GM18498 (cell line): ENCODE measurements at regions not wholly inside any gene's neighbourhood (a gene's known extent, or its start where the extent isn't known, plus 50 kb on each side); places are given as distances from the start of the nearest gene placed in this dataset.
"Not testable (repeated sequence)": the region's sequence is repeated elsewhere in the genome, so short reads cannot be mapped to it uniquely, and the experiment has no call there.

Experiments
- ATAC-seq: cut with Tn5 transposase; IDR thresholded peaks from one replicate; pipeline ENCODE4 v1.9.1; 2021; ENCODE audit warnings: mild to moderate bottlenecking, moderate library complexity; ENCODE audit not compliant: unreplicated experiment

GRCh38 chr2:22375096-22375495 is 1009.9 kb upstream of the KLHL29 start:
- ATAC-seq, result no peak

GRCh38 chr2:22377268-22377667 is 1007.7 kb upstream of the KLHL29 start:
- no peak for ATAC-seq

GRCh38 chr2:22382479-22383169 is 1002.4 kb upstream of the KLHL29 start:
- no peak for ATAC-seq

- ATAC-seq, result no peak
These were observed 987.1 kb upstream of the KLHL29 start for GRCh38 chr2:22397847-22398246.

GRCh38 chr2:22403748-22404147 is 981.2 kb upstream of the KLHL29 start:
- ATAC-seq, result no peak

GRCh38 chr2:22406625-22407024 is 978.4 kb upstream of the KLHL29 start:
- no peak for ATAC-seq

GRCh38 chr2:22420076-22420475 is 964.9 kb upstream of the KLHL29 start:
- ATAC-seq, result no peak

- no peak for ATAC-seq
These were observed 942.9 kb upstream of the KLHL29 start for GRCh38 chr2:22442051-22442450.

- ATAC-seq, result no peak
These were observed 940.7 kb upstream of the KLHL29 start for GRCh38 chr2:22444281-22444680.

- ATAC-seq, result no peak
These were observed 935.3 kb upstream of the KLHL29 start for GRCh38 chr2:22449696-22450095.

GRCh38 chr2:22450831-22451230 is 934.1 kb upstream of the KLHL29 start:
- no peak for ATAC-seq

GRCh38 chr2:22454826-22455485 is 930.0 kb upstream of the KLHL29 start:
- ATAC-seq, result no peak

GRCh38 chr2:22458440-22458839 is 926.5 kb upstream of the KLHL29 start:
- ATAC-seq, result no peak

GRCh38 chr2:22475103-22475502 is 909.9 kb upstream of the KLHL29 start:
- ATAC-seq, result not testable (repeated sequence)

GRCh38 chr2:22478329-22478728 is 906.6 kb upstream of the KLHL29 start:
- no peak for ATAC-seq

- ATAC-seq, result no peak
These were observed 903.3 kb upstream of the KLHL29 start for GRCh38 chr2:22481486-22482259.

- no peak for ATAC-seq
These were observed 901.9 kb upstream of the KLHL29 start for GRCh38 chr2:22483036-22483435.

- ATAC-seq, result no peak
These were observed 899.5 kb upstream of the KLHL29 start for GRCh38 chr2:22485486-22485885.

- no peak for ATAC-seq
These were observed 898.6 kb upstream of the KLHL29 start for GRCh38 chr2:22486343-22486742.

- ATAC-seq, result no peak
These were observed 897.9 kb upstream of the KLHL29 start for GRCh38 chr2:22487036-22487435.

GRCh38 chr2:22487541-22487940 is 897.4 kb upstream of the KLHL29 start:
- no peak for ATAC-seq

- no peak for ATAC-seq
These were observed 893.5 kb upstream of the KLHL29 start for GRCh38 chr2:22491442-22491841.
